ENCODE measurements at regions not wholly inside any gene's neighbourhood (a gene's known extent, or its start where the extent isn't known, plus 50 kb on each side); places are given as distances from the start of the nearest gene placed in this dataset.

GRCh38 chr7:12517451-12517850, 53.1 kb upstream of the SCIN start:
- ATAC-seq (no peak), DNase-seq (ENCODE audit: low spot score) (no peak)

GRCh38 chr7:12518920-12519681, 51.4 kb upstream of the SCIN start:
- peak; percentile 44 for ATAC-seq

DNA sequence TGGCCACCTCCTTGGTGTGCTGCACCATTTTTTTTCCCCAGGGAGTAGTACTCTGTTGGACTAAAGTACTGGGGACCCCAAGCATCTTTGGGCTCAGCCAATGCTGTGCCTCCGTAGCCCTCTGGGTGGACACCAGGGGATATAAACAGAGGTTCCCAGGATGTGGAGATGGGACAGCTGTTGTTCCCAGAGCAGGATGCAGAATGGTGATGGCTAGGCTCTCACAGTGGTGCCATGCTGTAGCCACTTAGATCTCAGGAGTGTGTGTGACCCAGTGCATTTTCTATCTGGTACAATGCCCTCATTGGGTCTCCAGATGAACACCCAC, 50.9 kb upstream of the SCIN start:
- DNase-seq (ENCODE audit: low spot score) (no peak), ATAC-seq (no peak)

More at GRCh38 chr7:12518920-12519681, 51.4 kb upstream of the SCIN start:
- DNase-seq (ENCODE audit: low spot score) = no peak
